ENCODE measurements at regions not wholly inside any gene's neighbourhood (a gene's known extent, or its start where the extent isn't known, plus 50 kb on each side); places are given as distances from the start of the nearest gene placed in this dataset.

DNA sequence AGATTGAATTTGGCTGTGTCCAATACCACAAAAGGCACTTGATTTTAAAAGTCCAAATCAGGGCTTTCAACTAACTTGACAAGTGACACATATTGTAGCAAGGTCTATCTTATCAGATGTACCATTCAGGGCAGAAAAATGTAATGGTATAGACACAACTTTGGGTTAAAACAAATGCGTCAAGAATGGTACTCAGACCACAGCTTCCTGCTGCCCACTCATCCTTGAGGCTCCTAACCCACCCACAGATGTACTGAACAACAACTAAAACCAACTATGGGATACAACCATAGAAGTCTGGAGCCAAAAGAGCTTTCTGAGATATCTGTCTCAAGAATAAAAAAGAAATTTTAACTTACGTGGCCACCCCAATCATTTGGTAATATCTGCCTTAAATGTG is 105.2 kb downstream of the RBM43 start:
- Histone ChIP-seq H3K4me3 (no peak overlapping the region), H3K27me3 (no peaks in the 10 kb centered on the region), H3K36me3 (no peaks in the 10 kb centered on the region), H3K4me1 (no peaks in the 10 kb centered on the region), H3K27ac (no peak overlapping the region), H3K9me3 (no peaks in the 10 kb centered on the region)
- ATAC-seq, result no peak
- TF ChIP-seq, protein P1, sequence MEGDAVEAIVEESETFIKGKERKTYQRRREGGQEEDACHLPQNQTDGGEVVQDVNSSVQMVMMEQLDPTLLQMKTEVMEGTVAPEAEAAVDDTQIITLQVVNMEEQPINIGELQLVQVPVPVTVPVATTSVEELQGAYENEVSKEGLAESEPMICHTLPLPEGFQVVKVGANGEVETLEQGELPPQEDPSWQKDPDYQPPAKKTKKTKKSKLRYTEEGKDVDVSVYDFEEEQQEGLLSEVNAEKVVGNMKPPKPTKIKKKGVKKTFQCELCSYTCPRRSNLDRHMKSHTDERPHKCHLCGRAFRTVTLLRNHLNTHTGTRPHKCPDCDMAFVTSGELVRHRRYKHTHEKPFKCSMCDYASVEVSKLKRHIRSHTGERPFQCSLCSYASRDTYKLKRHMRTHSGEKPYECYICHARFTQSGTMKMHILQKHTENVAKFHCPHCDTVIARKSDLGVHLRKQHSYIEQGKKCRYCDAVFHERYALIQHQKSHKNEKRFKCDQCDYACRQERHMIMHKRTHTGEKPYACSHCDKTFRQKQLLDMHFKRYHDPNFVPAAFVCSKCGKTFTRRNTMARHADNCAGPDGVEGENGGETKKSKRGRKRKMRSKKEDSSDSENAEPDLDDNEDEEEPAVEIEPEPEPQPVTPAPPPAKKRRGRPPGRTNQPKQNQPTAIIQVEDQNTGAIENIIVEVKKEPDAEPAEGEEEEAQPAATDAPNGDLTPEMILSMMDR (IDR thresholded peaks at IDR 0.05), result no peak
- no peak for DNase-seq
- intact Hi-C loops (cut with DNase I), result no loop called here
- WGBS, 2 donors, result 87 to 89% methylated on average over 2 of the region's 2 CpGs

GRCh38 chr2:151153601-151154000 is 108.1 kb downstream of the RBM43 start:
- ATAC-seq, result no peak
- Histone ChIP-seq H3K27me3 (no peaks in the 10 kb centered on the region), H3K4me3 (no peak overlapping the region), H3K4me1 (peaks cover 0 to 4% (median 0%) of the 10 kb centered on the region in 9 donors), H3K36me3 (no peaks in the 10 kb centered on the region), H3K27ac (no peak overlapping the region), H3K9me3 (no peaks in the 10 kb centered on the region)
- DNase-seq, result no peak
- intact Hi-C loops (cut with DNase I), result no loop called here
- TF ChIP-seq, protein P1 (IDR thresholded peaks at IDR 0.05), result no peak

DNA sequence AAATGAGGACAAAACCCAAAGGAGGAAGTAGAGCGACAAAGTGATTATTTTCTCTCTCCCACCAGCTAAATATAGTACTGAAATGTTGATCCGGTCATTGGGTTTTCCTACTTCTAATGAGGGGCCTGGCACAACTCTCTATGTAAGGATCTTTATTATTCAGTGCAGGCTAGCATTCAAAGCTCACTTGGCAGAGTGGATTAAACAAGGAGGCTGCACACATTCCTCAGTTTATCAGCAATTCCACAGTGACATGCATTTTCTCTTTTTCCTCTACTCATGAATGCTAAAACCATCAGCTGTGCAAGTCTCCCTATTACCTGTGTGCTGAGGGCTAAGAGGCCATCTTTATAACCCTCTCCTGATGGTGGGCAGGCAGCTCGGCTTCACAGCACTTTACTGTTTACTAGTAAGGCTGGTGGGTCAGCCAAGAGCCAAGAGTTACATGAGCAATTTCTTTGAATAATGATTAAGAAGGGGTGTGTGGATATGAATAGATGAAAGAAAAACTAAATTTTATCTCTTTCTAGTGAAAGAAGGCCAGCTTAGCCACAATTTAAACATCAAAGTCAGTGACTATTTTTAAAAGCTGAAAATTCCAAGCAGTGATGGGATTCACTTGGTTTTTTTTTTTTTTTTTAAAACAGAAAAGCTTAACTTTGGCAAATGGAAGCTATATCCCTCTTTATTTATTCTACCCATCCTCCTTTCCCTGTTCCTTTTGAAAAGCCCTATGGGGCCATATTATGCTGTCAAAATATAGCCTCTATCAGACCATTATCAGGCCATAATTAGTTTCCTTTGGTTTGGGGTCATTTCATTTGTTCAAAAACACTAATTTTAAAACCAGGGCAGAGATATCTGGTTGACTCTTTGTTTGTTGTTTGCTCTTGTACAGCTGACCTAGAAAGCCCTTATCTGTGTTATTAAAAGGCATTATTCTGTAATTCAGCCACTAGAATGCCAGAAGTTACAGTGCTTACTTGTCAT is 111.0 kb downstream of the RBM43 start:
- TF ChIP-seq, protein P1 (IDR thresholded peaks at IDR 0.05), result no peak

DNA sequence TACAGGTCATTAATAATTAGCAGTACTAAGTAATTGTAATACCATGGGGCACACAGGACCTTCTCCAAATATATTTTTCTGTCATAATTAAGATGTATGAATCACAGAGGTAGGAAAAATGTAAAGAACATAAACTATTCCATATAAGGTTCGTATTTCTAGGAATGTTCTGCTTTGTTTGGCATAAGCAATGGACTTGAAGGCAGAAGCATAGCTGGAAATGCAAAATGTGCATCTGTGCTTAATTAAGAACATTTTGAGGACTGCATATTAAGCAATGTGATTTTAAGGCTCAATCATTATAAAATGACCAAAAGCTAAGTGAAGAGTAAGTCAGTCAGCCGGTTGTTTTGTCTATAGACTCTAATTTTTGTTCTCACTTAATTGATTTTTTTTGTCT is 123.2 kb downstream of the RBM43 start:
- H3K4me3 ChIP-seq, result no peak overlapping the region
- intact Hi-C loops (cut with DNase I), result no loop called here
- no peaks in the 10 kb centered on the region for H3K27me3 ChIP-seq
- TF ChIP-seq, protein P1 (IDR thresholded peaks at IDR 0.05), result no peak
- no peak overlapping the region for H3K27ac ChIP-seq
- no peaks in the 10 kb centered on the region for H3K36me3 ChIP-seq
- 78 to 86% methylated on average over 2 of the region's 2 CpGs for WGBS, 2 donors
- H3K4me1 ChIP-seq, result no peaks in the 10 kb centered on the region
- ATAC-seq (no peak), DNase-seq (no peak)
- H3K9me3 ChIP-seq, result no peaks in the 10 kb centered on the region

More for the DNA sequence above, 111.0 kb downstream of the RBM43 start:
- Histone ChIP-seq H3K36me3 (no peaks in the 10 kb centered on the region), H3K27me3 (no peaks in the 10 kb centered on the region), H3K9me3 (no peaks in the 10 kb centered on the region), H3K4me1 (peaks cover 0 to 4% (median 0%) of the 10 kb centered on the region in 9 donors), H3K4me3 (no peak overlapping the region), H3K27ac (no peak overlapping the region)
- DNase-seq (no peak), ATAC-seq (no peak)
- 26 to 33% methylated on average over 3 of the region's 3 CpGs for WGBS, 2 donors
- intact Hi-C loops (cut with DNase I), result no loop called here

Data from heart right ventricle (tissue), 16 donors.